ENCODE measurements at regions not wholly inside any gene's neighbourhood (a gene's known extent, or its start where the extent isn't known, plus 50 kb on each side); places are given as distances from the start of the nearest gene placed in this dataset.

GRCh38 chr6:93806409-93807270 is 387.3 kb upstream of the EPHA7 start:
- no peaks in the 10 kb centered on the region for H4K20me1 ChIP-seq
- no peak for TF ChIP-seq Cebpa-rat (IDR thresholded peaks at IDR 0.05)

DNA sequence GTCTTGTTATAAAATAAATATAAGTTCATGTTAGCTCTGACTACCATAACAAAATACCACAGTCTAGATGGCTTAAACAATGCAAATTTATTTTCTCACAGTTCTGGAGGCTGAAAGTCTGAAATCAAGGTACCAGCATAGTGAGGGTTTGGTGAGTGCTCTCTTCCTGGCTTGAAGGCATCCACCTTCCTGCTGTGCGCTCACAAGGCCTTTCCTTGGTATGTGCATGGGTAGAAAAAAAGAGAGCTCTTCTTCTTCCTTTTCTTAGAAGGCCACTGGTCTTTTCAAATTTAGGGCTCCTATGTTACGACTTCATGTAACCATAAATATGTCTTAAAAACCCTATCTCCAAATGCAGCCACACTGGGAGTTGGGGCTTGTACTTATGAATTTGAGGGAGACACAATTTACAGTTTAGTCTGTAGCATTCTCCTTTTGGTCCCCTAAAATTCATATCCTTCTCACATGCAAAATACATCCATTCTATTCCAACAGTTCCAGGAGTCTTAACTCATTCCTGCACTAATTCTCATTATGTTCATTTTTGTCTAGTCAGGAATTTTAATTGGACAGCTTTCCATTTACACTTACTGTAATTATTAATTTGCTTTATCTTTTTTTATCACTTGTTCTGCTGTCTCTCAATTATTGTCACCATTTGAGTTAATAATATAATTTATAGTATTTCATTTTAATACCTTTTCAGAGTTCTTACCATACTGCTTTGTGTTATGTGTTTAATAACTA is 381.9 kb upstream of the EPHA7 start:
- Histone ChIP-seq H3K4me1 (no peaks in the 10 kb centered on the region), H3K4me2 (no peak overlapping the region), H3K36me3 (no peaks in the 10 kb centered on the region), H3K9me3 (replicated peaks in 1 of 11) (no peaks in the 10 kb centered on the region), H3K9ac (no peak overlapping the region), H3K27me3 (no peaks in the 10 kb centered on the region), H4K20me1 (no peaks in the 10 kb centered on the region), H3K27ac (no peak overlapping the region), H3K4me3 (no peak overlapping the region)
- no peak for TF ChIP-seq Cebpa-rat (IDR thresholded peaks at IDR 0.05)

More at GRCh38 chr6:93806409-93807270, 387.3 kb upstream of the EPHA7 start:
- H3K36me3 ChIP-seq = no peaks in the 10 kb centered on the region
- H3K9ac ChIP-seq = no peak overlapping the region
- peaks cover 0 to 19% (median 5%) of the 10 kb centered on the region in 11 experiments; a peak in 9 of 22 replicates for H3K9me3 ChIP-seq (replicated peaks in 1 of 11)
- no peak overlapping the region for H3K4me2 ChIP-seq
- H3K4me1 ChIP-seq = no peaks in the 10 kb centered on the region
- H3K27me3 ChIP-seq = no peaks in the 10 kb centered on the region
- no peak overlapping the region for H3K27ac ChIP-seq
- H3K4me3 ChIP-seq = no peak overlapping the region

GRCh38 chr6:93799226-93799625 is 379.9 kb upstream of the EPHA7 start:
- Histone ChIP-seq H3K27me3 (no peaks in the 10 kb centered on the region), H3K9ac (no peak overlapping the region), H3K9me3 (replicated peaks in 1 of 11) (no peaks in the 10 kb centered on the region), H3K4me2 (no peak overlapping the region), H3K36me3 (no peaks in the 10 kb centered on the region), H3K27ac (no peak overlapping the region), H3K4me3 (no peak overlapping the region), H3K4me1 (no peaks in the 10 kb centered on the region), H4K20me1 (no peaks in the 10 kb centered on the region)
- no peak for TF ChIP-seq Cebpa-rat (IDR thresholded peaks at IDR 0.05)

DNA sequence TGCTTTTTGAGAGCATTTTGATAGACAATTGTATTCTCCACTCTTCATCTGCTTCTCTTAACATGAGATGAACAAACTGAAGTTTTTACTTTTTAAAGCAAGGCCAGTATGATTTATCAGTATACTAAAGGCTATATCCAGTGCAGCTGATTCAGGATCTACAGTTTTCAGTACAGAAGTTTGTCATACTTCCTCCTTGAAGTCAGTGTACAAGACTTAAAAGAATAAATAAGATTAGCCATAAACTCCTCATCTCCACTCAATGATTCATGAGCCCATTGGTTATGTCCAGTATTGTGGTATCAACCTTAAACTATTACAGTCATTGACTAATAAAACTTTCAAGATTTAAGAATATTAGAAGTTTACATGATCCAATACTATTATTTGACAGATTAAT is 374.8 kb upstream of the EPHA7 start:
- Histone ChIP-seq H3K27ac (no peak overlapping the region), H3K4me1 (no peaks in the 10 kb centered on the region), H3K9ac (no peak overlapping the region), H3K36me3 (no peaks in the 10 kb centered on the region), H3K27me3 (no peaks in the 10 kb centered on the region), H4K20me1 (no peaks in the 10 kb centered on the region), H3K4me3 (no peak overlapping the region), H3K4me2 (no peak overlapping the region), H3K9me3 (replicated peaks in 1 of 11) (no peaks in the 10 kb centered on the region)
- no peak for TF ChIP-seq Cebpa-rat (IDR thresholded peaks at IDR 0.05)

DNA sequence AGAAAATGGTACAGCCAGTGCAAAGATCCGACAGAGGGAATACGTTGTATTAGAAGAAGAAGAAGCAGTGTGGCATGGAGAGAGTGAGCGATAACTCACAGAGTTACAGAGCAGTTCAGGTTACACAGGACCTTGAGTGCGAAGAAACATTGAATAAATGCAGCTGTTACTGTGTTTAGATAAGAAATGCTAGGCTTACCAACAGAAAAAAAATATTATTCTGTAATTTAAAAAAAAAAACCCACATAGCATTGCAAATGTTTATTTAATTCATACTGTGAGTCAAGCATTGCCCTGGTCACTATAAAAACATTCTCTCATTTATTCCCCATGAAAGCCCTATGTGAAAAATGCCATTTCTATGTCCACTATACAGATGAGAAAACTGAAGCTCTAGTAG is 373.4 kb upstream of the EPHA7 start:
- no peaks in the 10 kb centered on the region for H3K9me3 ChIP-seq (replicated peaks in 1 of 11)

DNA sequence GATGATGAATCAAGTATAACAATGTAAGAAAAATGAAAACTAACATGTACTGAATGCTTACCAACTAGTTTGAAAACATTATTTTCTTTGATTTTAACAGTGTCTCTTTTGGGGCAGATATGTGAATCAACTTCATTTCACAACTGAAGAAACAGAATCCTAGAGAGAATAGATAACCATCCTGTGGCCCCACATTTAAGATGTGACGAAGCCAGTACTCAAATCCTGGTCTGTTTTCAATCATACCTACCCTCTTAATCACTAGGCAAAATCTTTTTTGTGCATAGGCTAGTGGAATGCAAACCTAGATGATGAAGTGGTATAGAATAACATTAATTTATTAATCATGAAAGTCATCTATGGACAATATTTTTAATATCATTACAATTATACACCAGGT is 371.6 kb upstream of the EPHA7 start:
- no peaks in the 10 kb centered on the region for H3K27me3 ChIP-seq
- no peaks in the 10 kb centered on the region for H3K36me3 ChIP-seq
- no peaks in the 10 kb centered on the region for H4K20me1 ChIP-seq
- H3K9ac ChIP-seq = no peak overlapping the region
- no peak overlapping the region for H3K27ac ChIP-seq
- H3K4me2 ChIP-seq = no peak overlapping the region
- H3K4me3 ChIP-seq = no peak overlapping the region
- no peaks in the 10 kb centered on the region for H3K9me3 ChIP-seq (replicated peaks in 1 of 11)
- no peaks in the 10 kb centered on the region for H3K4me1 ChIP-seq
- TF ChIP-seq Cebpa-rat (IDR thresholded peaks at IDR 0.05) = no peak

More for the DNA sequence above, 373.4 kb upstream of the EPHA7 start:
- Histone ChIP-seq H3K4me1 (no peaks in the 10 kb centered on the region), H3K4me2 (no peak overlapping the region), H3K36me3 (no peaks in the 10 kb centered on the region), H4K20me1 (no peaks in the 10 kb centered on the region), H3K27me3 (no peaks in the 10 kb centered on the region), H3K9ac (no peak overlapping the region), H3K4me3 (no peak overlapping the region), H3K27ac (no peak overlapping the region)
- TF ChIP-seq Cebpa-rat (IDR thresholded peaks at IDR 0.05) = no peak

GRCh38 chr6:93789532-93789931 is 370.2 kb upstream of the EPHA7 start:
- Histone ChIP-seq H3K9ac (no peak overlapping the region), H3K27ac (no peak overlapping the region), H3K9me3 (replicated peaks in 1 of 11) (no peaks in the 10 kb centered on the region), H3K4me2 (no peak overlapping the region), H4K20me1 (no peaks in the 10 kb centered on the region), H3K36me3 (no peaks in the 10 kb centered on the region), H3K4me3 (no peak overlapping the region), H3K27me3 (no peaks in the 10 kb centered on the region), H3K4me1 (peaks cover 0 to 3% (median 0%) of the 10 kb centered on the region in 10 experiments; a peak in 1 of 20 replicates)
- no peak for TF ChIP-seq Cebpa-rat (IDR thresholded peaks at IDR 0.05)

- Histone ChIP-seq H3K4me2 (no peak overlapping the region), H3K9ac (no peak overlapping the region), H3K36me3 (no peaks in the 10 kb centered on the region), H3K27me3 (no peaks in the 10 kb centered on the region), H3K4me3 (no peak overlapping the region), H3K27ac (no peak overlapping the region), H3K9me3 (replicated peaks in 1 of 11) (no peaks in the 10 kb centered on the region), H4K20me1 (no peaks in the 10 kb centered on the region), H3K4me1 (peaks cover 0 to 3% (median 0%) of the 10 kb centered on the region in 10 experiments; a peak in 1 of 20 replicates)
- no peak for TF ChIP-seq Cebpa-rat (IDR thresholded peaks at IDR 0.05)
Observed at GRCh38 chr6:93787841-93788240, 368.5 kb upstream of the EPHA7 start.

DNA sequence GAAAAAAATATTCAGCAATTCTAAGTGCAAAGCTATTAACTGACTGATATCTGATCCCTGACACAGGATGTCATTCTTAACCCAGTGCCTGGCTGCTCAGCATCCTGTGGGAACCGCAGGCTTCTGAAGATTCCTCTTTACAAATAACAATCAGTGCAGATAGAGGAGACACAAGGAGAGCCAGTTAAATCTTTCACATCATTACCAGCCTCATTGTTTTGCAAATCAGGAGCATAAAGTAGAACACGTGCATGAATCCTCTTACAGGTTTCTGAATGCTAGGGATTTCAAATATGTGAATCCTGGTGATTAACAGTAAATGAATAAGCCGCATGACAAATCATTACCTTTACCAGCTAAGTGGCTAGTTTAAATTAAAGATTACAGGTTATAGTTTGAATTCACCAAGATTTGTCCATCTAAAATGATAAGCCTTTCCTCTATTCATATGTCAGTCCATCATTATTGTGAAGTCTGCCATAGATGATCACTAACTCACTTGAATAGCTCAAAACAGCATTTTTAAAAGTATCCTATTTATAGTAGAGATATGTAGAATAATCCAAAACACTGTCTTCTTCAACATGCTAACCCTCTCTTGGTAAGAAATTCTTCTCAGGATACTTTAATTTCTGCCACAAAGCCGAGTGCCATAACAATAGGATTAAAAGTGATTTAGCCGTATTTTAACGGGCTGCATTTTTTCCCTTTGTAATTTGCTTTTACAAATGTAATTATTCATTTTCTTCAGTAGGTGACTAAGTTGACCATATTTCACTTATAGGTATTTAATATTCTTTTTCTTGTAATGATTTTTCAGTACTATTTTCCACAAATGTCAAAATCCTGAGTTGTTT is 367.3 kb upstream of the EPHA7 start:
- no peak for TF ChIP-seq Cebpa-rat (IDR thresholded peaks at IDR 0.05)
- no peaks in the 10 kb centered on the region for H3K36me3 ChIP-seq
- no peaks in the 10 kb centered on the region for H3K27me3 ChIP-seq
- no peak overlapping the region for H3K4me2 ChIP-seq
- H3K4me3 ChIP-seq = no peak overlapping the region
- H3K27ac ChIP-seq = no peak overlapping the region
- no peaks in the 10 kb centered on the region for H4K20me1 ChIP-seq
- H3K9ac ChIP-seq = no peak overlapping the region
- no peaks in the 10 kb centered on the region for H3K9me3 ChIP-seq (replicated peaks in 1 of 11)
- peaks cover 0 to 3% (median 0%) of the 10 kb centered on the region in 10 experiments; a peak in 1 of 20 replicates for H3K4me1 ChIP-seq
